Vagina (tissue), 2 donors: ENCODE measurements at regions not wholly inside any gene's neighbourhood (a gene's known extent, or its start where the extent isn't known, plus 50 kb on each side); places are given as distances from the start of the nearest gene placed in this dataset.

Source experiments
- DNase-seq, 2 donors: peaks; one replicate each; pipeline ENCODE4 v3.0.0-alpha.2; 2017; ENCODE audit errors: extremely low spot score in 2 of 2
- H3K27ac ChIP-seq: fragments of 200-600 bp; sonication (generic); one replicate; pipeline ENCODE4 v1.5.1; 2019
- H3K27me3 ChIP-seq: fragments of 200-600 bp; sonication (generic); one replicate; pipeline ENCODE4 v1.5.1; 2019
- H3K36me3 ChIP-seq, 2 donors: fragments of 200-600 bp; sonication (generic); one replicate each; pipeline ENCODE4 v1.5.1; 2017 to 2019
- H3K4me1 ChIP-seq: fragments of 200-600 bp; sonication (generic); one replicate; pipeline ENCODE4 v1.5.1; 2019
- H3K4me3 ChIP-seq, 2 donors: fragments of 200-600 bp; sonication (generic); 1 replicate in 1 of 2; 2 replicates in 1 of 2; pipeline ENCODE4 v1.5.1; 2016 to 2019
- H3K9me3 ChIP-seq: fragments of 200-600 bp; sonication (generic); one replicate; pipeline ENCODE4 v1.5.1; 2019
- POLR2A ChIP-seq, 2 donors: fragments of 450-650 bp; IDR thresholded peaks; one replicate each; pipeline ENCODE4 v1.6.1; 2017; ENCODE audit warnings: antibody characterized with exemption in 2 of 2, mild to moderate bottlenecking in 2 of 2, moderate library complexity in 2 of 2
- POLR2AphosphoS5 ChIP-seq, 2 donors: sonication (generic); formaldehyde crosslinking; IDR thresholded peaks; one replicate each; pipeline ENCODE4 v1.9.0; 2017; ENCODE audit warnings: antibody characterized with exemption in 2 of 2, mild to moderate bottlenecking in 2 of 2, low read depth in 1 of 2; ENCODE audit not compliant: insufficient read depth in 1 of 2
- intact Hi-C: fragments of 100-400 bp; cut with DNase I; formaldehyde crosslinking; loops from one replicate; pipeline ENCODE4 v1.15.1; 2023
- TF ChIP-seq, protein P1 (sequence below), 3 experiments: fragments of 450-650 bp in 2 of 3; fragments of 200-600 bp in 1 of 3; sonication (generic) in 1 of 3; IDR thresholded peaks; one replicate each; pipeline ENCODE4 v1.5.1; 2017 to 2019; ENCODE audit warnings: antibody characterized with exemption in 3 of 3, mild to moderate bottlenecking in 2 of 3, moderate library complexity in 2 of 3

DNA sequence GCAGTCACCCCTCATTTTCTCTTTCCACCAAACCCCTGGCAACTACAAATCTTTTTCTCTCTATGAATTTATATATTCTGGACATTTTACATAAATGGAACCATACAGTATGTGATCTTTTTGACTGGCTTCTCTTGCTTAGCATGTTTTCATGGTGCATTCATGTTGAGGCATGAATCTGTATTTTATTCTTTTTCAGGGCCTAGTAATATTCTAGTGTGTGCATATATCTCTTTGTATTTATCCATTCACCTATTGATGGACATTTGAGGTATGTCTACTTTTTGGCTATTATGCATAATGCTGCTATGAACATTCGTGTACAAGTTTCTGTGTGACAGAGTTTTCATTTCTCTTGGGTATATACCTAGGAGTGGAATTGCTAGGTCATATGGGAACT is 78.2 kb downstream of the HACD1 start:
- H3K27ac ChIP-seq, result no peak overlapping the region
- no peaks in the 10 kb centered on the region for H3K4me1 ChIP-seq
- intact Hi-C loops, result no loop called here
- H3K27me3 ChIP-seq, result no peaks in the 10 kb centered on the region
- TF ChIP-seq, protein P1, sequence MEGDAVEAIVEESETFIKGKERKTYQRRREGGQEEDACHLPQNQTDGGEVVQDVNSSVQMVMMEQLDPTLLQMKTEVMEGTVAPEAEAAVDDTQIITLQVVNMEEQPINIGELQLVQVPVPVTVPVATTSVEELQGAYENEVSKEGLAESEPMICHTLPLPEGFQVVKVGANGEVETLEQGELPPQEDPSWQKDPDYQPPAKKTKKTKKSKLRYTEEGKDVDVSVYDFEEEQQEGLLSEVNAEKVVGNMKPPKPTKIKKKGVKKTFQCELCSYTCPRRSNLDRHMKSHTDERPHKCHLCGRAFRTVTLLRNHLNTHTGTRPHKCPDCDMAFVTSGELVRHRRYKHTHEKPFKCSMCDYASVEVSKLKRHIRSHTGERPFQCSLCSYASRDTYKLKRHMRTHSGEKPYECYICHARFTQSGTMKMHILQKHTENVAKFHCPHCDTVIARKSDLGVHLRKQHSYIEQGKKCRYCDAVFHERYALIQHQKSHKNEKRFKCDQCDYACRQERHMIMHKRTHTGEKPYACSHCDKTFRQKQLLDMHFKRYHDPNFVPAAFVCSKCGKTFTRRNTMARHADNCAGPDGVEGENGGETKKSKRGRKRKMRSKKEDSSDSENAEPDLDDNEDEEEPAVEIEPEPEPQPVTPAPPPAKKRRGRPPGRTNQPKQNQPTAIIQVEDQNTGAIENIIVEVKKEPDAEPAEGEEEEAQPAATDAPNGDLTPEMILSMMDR (IDR thresholded peaks at IDR 0.05), result no peak
- no peak for TF ChIP-seq POLR2A (IDR thresholded peaks at IDR 0.05)
- TF ChIP-seq POLR2AphosphoS5 (IDR thresholded peaks at IDR 0.05; ENCODE audit: insufficient read depth in 1 of 2, low read depth in 1 of 2), result no peak
- no peak for DNase-seq
- H3K4me3 ChIP-seq, result no peak overlapping the region
- H3K36me3 ChIP-seq, result no peaks in the 10 kb centered on the region
- H3K9me3 ChIP-seq, result no peaks in the 10 kb centered on the region

DNA sequence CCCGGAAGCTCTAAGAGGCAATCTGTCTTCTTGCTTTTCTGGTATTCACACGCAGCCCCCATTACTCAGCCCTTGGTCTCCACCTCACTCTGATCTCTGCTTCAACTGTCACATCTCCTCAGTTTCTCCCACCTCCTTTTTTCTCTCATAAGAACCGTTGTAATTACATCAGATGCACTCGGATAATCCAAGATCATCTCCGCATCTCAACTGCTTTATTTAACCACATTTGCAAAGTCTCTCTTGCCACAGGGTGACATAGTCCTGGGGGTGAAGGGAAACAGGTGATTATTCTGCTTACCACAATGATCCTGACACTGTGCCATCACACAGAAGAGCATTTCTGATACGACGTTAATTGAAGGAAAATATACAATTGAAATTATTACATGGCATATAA is 79.9 kb downstream of the HACD1 start:
- H3K4me3 ChIP-seq, result no peak overlapping the region
- no peak overlapping the region for H3K27ac ChIP-seq
- intact Hi-C loops, result no loop called here
- H3K27me3 ChIP-seq, result no peaks in the 10 kb centered on the region
- no peaks in the 10 kb centered on the region for H3K4me1 ChIP-seq
- TF ChIP-seq, protein P1 (IDR thresholded peaks at IDR 0.05), result no peak
- TF ChIP-seq POLR2A (IDR thresholded peaks at IDR 0.05) (no peak), POLR2AphosphoS5 (IDR thresholded peaks at IDR 0.05; ENCODE audit: insufficient read depth in 1 of 2, low read depth in 1 of 2) (no peak)
- DNase-seq, result no peak
- H3K9me3 ChIP-seq, result no peaks in the 10 kb centered on the region
- no peaks in the 10 kb centered on the region for H3K36me3 ChIP-seq

DNA sequence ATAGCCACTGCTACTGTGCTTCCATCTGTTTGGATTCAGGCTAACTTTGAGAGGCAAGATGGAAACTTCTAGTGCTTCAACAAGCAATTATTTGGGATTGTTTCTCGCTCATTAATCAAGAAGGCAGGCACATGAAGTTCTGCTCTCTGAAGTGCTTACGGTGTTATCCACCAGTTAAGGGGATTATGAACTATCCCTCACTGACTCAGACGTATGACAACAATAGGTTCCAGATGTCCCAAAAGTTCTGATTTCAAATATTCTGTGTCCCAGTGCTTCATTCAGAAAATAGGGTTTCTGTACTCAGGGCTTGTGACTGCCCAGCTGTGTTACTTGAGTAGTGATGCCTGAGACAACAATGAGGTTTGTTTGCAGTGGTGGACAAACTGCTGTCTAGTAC is 81.0 kb downstream of the HACD1 start:
- Histone ChIP-seq H3K36me3 (no peaks in the 10 kb centered on the region), H3K4me1 (no peaks in the 10 kb centered on the region), H3K27ac (no peak overlapping the region), H3K27me3 (no peaks in the 10 kb centered on the region), H3K9me3 (no peaks in the 10 kb centered on the region), H3K4me3 (no peak overlapping the region)
- no peak for TF ChIP-seq POLR2A (IDR thresholded peaks at IDR 0.05)
- no peak for TF ChIP-seq POLR2AphosphoS5 (IDR thresholded peaks at IDR 0.05; ENCODE audit: insufficient read depth in 1 of 2, low read depth in 1 of 2)
- TF ChIP-seq, protein P1 (IDR thresholded peaks at IDR 0.05), result no peak
- intact Hi-C loops, result no loop called here
- DNase-seq, result no peak

DNA sequence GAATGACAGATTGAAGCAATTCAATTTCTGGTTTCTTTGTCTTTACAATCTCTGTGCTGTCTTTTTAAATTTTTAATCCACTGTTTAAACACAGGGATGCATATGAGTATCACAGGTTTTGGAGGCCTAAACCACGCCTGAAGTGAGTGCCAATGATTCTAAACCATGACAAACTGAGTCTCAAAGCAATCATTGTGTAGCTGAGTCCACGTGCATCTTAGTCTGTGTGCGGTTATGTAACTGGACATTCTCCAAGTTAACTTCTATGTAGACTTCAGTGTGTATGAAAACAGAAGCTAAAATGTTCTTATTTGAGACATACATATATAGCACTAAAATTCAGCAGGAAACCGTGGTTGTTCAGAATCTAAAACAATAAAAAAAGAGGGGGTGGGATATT is 79.3 kb upstream of the ST8SIA6 start:
- Histone ChIP-seq H3K4me1 (no peaks in the 10 kb centered on the region), H3K27ac (no peak overlapping the region), H3K36me3 (no peaks in the 10 kb centered on the region), H3K27me3 (no peaks in the 10 kb centered on the region), H3K9me3 (no peaks in the 10 kb centered on the region), H3K4me3 (no peak overlapping the region)
- DNase-seq, result no peak
- TF ChIP-seq, protein P1 (IDR thresholded peaks at IDR 0.05), result no peak
- TF ChIP-seq POLR2A (IDR thresholded peaks at IDR 0.05) (no peak), POLR2AphosphoS5 (IDR thresholded peaks at IDR 0.05; ENCODE audit: insufficient read depth in 1 of 2, low read depth in 1 of 2) (no peak)
- intact Hi-C loops, result no loop called here

DNA sequence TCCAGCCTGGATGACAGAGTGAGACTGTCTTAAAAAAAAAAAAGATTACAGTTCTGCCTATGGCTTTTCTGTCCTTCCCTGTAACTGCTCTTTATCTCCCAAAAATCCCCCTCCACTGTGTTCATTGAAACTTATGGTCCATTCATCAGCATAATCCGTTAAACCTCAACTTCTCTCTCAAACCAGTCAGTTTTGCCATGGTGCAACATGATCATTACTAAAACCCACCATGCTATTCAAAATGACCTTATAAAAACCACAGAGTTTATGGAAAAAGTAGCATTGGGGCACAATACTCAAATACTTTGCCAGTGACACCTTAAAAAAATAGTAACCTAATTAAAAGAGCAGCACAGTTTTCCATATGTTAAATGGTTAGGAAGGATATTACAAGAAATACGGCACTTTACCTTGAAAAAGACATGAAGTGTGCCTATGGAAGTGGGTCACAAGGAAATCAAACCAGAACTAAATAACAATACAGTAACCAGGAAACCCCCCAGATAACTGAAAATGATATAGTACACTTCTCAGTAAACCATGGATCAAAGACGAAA is 74.0 kb upstream of the ST8SIA6 start:
- H3K36me3 ChIP-seq, result no peaks in the 10 kb centered on the region
- no peak for TF ChIP-seq POLR2A (IDR thresholded peaks at IDR 0.05)
- TF ChIP-seq POLR2AphosphoS5 (IDR thresholded peaks at IDR 0.05; ENCODE audit: insufficient read depth in 1 of 2, low read depth in 1 of 2), result no peak
- TF ChIP-seq, protein P1 (IDR thresholded peaks at IDR 0.05), result no peak

More for the DNA sequence above, 74.0 kb upstream of the ST8SIA6 start:
- intact Hi-C loops, result no loop called here
- Histone ChIP-seq H3K27me3 (no peaks in the 10 kb centered on the region), H3K27ac (no peak overlapping the region), H3K4me1 (no peaks in the 10 kb centered on the region), H3K9me3 (no peaks in the 10 kb centered on the region), H3K4me3 (no peak overlapping the region)
- no peak for DNase-seq
